ENCODE measurements at regions not wholly inside any gene's neighbourhood (a gene's known extent, or its start where the extent isn't known, plus 50 kb on each side); places are given as distances from the start of the nearest gene placed in this dataset.

DNA sequence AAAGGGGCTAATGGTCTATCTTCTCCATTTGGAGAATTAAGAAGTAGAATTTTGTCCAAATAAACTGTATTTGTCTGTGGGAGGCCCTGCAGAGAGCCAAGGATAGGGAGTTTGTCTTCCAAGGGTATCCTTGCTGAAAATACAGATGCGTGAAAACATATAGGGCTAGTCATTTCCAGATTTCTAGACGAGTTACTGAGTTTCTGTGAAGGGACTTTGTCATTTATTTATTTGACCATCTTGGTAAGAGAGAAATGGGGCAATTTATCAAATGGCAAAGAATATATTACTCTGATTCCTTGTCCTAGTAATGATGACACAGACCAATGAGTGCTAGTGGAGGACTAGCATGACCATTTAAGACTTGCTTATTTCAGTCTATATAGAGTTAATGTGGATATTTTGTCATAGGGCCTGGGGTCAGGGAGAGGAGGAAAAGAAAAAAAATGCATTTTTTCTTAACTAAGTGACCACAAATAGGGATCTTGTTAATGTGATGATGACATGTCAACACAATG lies 376.6 kb upstream of the ONECUT1 start:
- TF ChIP-seq, protein P1, sequence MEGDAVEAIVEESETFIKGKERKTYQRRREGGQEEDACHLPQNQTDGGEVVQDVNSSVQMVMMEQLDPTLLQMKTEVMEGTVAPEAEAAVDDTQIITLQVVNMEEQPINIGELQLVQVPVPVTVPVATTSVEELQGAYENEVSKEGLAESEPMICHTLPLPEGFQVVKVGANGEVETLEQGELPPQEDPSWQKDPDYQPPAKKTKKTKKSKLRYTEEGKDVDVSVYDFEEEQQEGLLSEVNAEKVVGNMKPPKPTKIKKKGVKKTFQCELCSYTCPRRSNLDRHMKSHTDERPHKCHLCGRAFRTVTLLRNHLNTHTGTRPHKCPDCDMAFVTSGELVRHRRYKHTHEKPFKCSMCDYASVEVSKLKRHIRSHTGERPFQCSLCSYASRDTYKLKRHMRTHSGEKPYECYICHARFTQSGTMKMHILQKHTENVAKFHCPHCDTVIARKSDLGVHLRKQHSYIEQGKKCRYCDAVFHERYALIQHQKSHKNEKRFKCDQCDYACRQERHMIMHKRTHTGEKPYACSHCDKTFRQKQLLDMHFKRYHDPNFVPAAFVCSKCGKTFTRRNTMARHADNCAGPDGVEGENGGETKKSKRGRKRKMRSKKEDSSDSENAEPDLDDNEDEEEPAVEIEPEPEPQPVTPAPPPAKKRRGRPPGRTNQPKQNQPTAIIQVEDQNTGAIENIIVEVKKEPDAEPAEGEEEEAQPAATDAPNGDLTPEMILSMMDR (IDR thresholded peaks at IDR 0.05; ENCODE audit: borderline replicate concordance, extremely low read depth, low read length, poor library complexity, severe bottlenecking) = no peak
- TF ChIP-seq EZH2 (IDR thresholded peaks at IDR 0.05; ENCODE audit: borderline replicate concordance, low read depth, low read length, severe bottlenecking) = no peak
